SK-N-MC (cell line): ENCODE measurements at regions not wholly inside any gene's neighbourhood (a gene's known extent, or its start where the extent isn't known, plus 50 kb on each side); places are given as distances from the start of the nearest gene placed in this dataset.

Source experiments
- EZH2 ChIP-seq: fragments of 200-600 bp; sonication (generic); IDR thresholded peaks from one replicate; pipeline ENCODE4 v1.6.1; 2017; ENCODE audit warnings: antibody characterized with exemption
- FOXP2 ChIP-seq: optimal IDR thresholded peaks from 2 replicates; pipeline ENCODE3; 2011; ENCODE audit warnings: mild to moderate bottlenecking, moderate library complexity; ENCODE audit not compliant: insufficient read depth; ENCODE audit errors: extremely low read length, control extremely low read depth
- POLR2AphosphoS5 ChIP-seq: IDR thresholded peaks from 2 replicates; pipeline ENCODE4 v1.6.1; 2012; ENCODE audit warnings: mild to moderate bottlenecking, low read depth, low read length, borderline replicate concordance

DNA sequence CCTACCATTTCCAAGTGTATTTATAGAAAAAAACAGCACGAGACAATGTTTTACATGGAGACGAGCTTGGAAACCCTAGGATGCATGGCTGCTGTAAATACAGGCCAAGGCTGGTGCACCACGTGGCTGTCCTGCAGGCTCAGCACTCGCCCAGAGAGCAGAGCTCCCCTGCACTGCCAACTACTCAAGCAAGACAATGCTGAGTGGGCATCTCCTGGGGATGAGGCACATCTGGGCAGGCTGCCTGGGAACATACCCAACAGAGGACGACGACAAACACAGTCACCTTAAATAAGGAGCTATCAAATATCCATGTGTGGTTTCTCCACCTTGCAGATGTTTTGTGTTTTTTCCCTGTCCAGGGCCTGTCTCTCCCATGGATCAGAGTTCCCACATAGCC lies 128.3 kb upstream of the PRMT8 start:
- TF ChIP-seq POLR2AphosphoS5 (no peak), EZH2 (no peak), FOXP2 (no peak)
